Chondrocyte (in vitro differentiated cells): ENCODE measurements at regions not wholly inside any gene's neighbourhood (a gene's known extent, or its start where the extent isn't known, plus 50 kb on each side); places are given as distances from the start of the nearest gene placed in this dataset.

Source experiments
- DNase-seq: peaks from one replicate; pipeline ENCODE4 v3.0.0; 2021; ENCODE audit warnings: mixed read lengths, low spot score
- H3K27ac Mint-ChIP-seq: one replicate; pipeline ENCODE4 v1.8.0; 2021; ENCODE audit warnings: mild to moderate bottlenecking, moderate library complexity, mixed read lengths; ENCODE audit not compliant: unreplicated experiment
- H3K27me3 Mint-ChIP-seq: 2 replicates; pipeline ENCODE4 v1.8.0; 2021; ENCODE audit warnings: low read depth, mixed read lengths
- H3K36me3 Mint-ChIP-seq: 2 replicates; pipeline ENCODE4 v1.8.0; 2021; ENCODE audit warnings: low read depth, mixed read lengths
- H3K4me1 Mint-ChIP-seq: 2 replicates; pipeline ENCODE4 v1.8.0; 2021; ENCODE audit warnings: low read depth, mild to moderate bottlenecking, mixed read lengths
- H3K4me3 Mint-ChIP-seq: one replicate; pipeline ENCODE4 v1.8.0; 2021; ENCODE audit warnings: mild to moderate bottlenecking, moderate library complexity, mixed read lengths; ENCODE audit not compliant: unreplicated experiment
- H3K9me3 Mint-ChIP-seq: 2 replicates; pipeline ENCODE4 v1.8.0; 2021; ENCODE audit warnings: low read depth, mixed read lengths
- TF ChIP-seq, protein P1 (sequence below): fragments of 200-600 bp; sonication (generic); IDR thresholded peaks from 2 replicates; pipeline ENCODE4 v1.5.0; 2021; ENCODE audit warnings: antibody characterized with exemption, mild to moderate bottlenecking, moderate library complexity

DNA sequence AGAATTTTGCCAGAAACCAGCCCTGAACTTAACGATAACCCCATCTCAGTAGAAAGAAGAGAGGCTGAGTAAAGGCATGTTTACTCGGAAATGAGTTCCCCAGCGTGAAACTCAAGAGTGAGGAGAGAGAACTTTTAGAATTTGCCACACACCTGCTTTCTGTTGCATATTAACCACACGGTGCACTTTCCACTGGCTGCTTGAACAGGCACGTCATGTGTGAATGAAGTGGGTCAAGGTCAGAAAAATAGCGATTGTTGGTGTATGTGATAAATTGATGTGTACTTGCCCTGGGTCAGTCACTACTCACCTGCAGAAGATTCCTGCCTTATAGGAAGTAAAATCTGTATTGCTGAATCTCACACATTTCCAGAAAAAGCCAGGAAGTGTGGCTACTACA lies 395.7 kb downstream of the TRIML1 start:
- Mint-ChIP-seq H3K9me3 (peaks cover 13% of the 10 kb centered on the region), H3K27me3 (no peaks in the 10 kb centered on the region), H3K27ac (no peak overlapping the region), H3K4me1 (peaks cover 3% of the 10 kb centered on the region), H3K36me3 (peaks cover 3% of the 10 kb centered on the region), H3K4me3 (no peak overlapping the region)
- DNase-seq = no peak
- TF ChIP-seq, protein P1, sequence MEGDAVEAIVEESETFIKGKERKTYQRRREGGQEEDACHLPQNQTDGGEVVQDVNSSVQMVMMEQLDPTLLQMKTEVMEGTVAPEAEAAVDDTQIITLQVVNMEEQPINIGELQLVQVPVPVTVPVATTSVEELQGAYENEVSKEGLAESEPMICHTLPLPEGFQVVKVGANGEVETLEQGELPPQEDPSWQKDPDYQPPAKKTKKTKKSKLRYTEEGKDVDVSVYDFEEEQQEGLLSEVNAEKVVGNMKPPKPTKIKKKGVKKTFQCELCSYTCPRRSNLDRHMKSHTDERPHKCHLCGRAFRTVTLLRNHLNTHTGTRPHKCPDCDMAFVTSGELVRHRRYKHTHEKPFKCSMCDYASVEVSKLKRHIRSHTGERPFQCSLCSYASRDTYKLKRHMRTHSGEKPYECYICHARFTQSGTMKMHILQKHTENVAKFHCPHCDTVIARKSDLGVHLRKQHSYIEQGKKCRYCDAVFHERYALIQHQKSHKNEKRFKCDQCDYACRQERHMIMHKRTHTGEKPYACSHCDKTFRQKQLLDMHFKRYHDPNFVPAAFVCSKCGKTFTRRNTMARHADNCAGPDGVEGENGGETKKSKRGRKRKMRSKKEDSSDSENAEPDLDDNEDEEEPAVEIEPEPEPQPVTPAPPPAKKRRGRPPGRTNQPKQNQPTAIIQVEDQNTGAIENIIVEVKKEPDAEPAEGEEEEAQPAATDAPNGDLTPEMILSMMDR = no peak

DNA sequence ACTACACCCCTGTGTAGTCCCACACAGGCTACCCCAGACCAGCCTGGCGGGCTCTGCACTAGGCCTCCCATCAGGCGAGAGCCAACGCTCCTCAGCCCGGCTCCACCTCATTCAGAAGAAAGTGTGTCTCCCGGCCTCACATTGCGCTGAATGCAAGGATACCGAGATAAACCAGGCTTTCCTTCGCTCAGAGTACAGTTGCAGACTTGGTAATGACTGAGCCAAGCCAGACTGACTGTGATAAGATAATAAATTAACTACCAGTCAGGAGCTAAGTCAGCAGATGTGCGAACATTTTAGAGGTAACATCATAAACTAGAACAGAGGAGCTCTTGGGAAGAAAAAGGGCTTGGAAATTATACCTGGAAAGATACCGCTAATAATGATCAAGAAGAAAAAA lies 397.6 kb downstream of the TRIML1 start:
- no peaks in the 10 kb centered on the region for H3K27me3 Mint-ChIP-seq

GRCh38 chr4:188550296-188550695 lies 411.1 kb downstream of the TRIML1 start:
- Mint-ChIP-seq H3K4me3 (peak overlapping the region; percentile 62), H3K27me3 (no peaks in the 10 kb centered on the region), H3K36me3 (no peaks in the 10 kb centered on the region), H3K27ac (no peak overlapping the region), H3K4me1 (peaks cover 16% of the 10 kb centered on the region), H3K9me3 (no peaks in the 10 kb centered on the region)
- DNase-seq = no peak
- TF ChIP-seq, protein P1 = no peak

More for the DNA sequence above, 397.6 kb downstream of the TRIML1 start:
- TF ChIP-seq, protein P1 = no peak
- peaks cover 3% of the 10 kb centered on the region for H3K36me3 Mint-ChIP-seq
- peaks cover 13% of the 10 kb centered on the region for H3K9me3 Mint-ChIP-seq
- peaks cover 3% of the 10 kb centered on the region for H3K4me1 Mint-ChIP-seq
- H3K27ac Mint-ChIP-seq = no peak overlapping the region
- no peak overlapping the region for H3K4me3 Mint-ChIP-seq
- no peak for DNase-seq

DNA sequence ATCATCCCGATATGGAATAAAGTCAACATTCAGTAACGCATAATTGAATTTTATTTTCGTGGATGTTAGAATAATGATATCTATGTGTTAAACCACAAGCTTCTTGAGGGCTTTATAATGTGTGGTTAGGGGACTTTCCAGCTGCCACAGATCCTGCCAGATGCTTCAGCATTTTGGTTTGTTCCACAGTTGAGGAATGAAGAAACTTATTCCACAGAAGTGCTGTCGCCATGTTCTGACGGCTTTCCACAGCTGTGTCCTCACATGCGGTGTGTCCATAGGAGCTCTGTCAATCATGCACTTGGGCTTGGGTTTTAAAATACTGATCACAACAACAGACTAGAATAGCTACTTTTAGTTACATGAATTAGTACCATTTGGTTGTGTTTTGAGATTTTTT lies 411.9 kb downstream of the TRIML1 start:
- H3K4me1 Mint-ChIP-seq = peaks cover 16% of the 10 kb centered on the region
- no peaks in the 10 kb centered on the region for H3K27me3 Mint-ChIP-seq
- no peaks in the 10 kb centered on the region for H3K9me3 Mint-ChIP-seq
- DNase-seq = no peak
- TF ChIP-seq, protein P1 = no peak
- H3K36me3 Mint-ChIP-seq = no peaks in the 10 kb centered on the region
- H3K27ac Mint-ChIP-seq = no peak overlapping the region
- H3K4me3 Mint-ChIP-seq = no peak overlapping the region

- Mint-ChIP-seq H3K27me3 (no peaks in the 10 kb centered on the region), H3K9me3 (no peaks in the 10 kb centered on the region), H3K4me1 (peaks cover 16% of the 10 kb centered on the region), H3K36me3 (no peaks in the 10 kb centered on the region), H3K27ac (no peak overlapping the region), H3K4me3 (no peak overlapping the region)
- DNase-seq = no peak
- TF ChIP-seq, protein P1 = no peak
Observed at GRCh38 chr4:188552741-188553275, 413.6 kb downstream of the TRIML1 start.
